Stimulated activated CD4-positive, alpha-beta T cell treated with anti-CD3 and anti-CD28 coated beads, Interleukin-12 subunit alpha, Interleukin-12 subunit beta, amount 100 ng/mL, for 4 hours (primary cell): ENCODE measurements at regions not wholly inside any gene's neighbourhood (a gene's known extent, or its start where the extent isn't known, plus 50 kb on each side); places are given as distances from the start of the nearest gene placed in this dataset.

Experiments used
- DNase-seq: peaks from one replicate; pipeline ENCODE4 v3.0.0-alpha.2; 2020

DNA sequence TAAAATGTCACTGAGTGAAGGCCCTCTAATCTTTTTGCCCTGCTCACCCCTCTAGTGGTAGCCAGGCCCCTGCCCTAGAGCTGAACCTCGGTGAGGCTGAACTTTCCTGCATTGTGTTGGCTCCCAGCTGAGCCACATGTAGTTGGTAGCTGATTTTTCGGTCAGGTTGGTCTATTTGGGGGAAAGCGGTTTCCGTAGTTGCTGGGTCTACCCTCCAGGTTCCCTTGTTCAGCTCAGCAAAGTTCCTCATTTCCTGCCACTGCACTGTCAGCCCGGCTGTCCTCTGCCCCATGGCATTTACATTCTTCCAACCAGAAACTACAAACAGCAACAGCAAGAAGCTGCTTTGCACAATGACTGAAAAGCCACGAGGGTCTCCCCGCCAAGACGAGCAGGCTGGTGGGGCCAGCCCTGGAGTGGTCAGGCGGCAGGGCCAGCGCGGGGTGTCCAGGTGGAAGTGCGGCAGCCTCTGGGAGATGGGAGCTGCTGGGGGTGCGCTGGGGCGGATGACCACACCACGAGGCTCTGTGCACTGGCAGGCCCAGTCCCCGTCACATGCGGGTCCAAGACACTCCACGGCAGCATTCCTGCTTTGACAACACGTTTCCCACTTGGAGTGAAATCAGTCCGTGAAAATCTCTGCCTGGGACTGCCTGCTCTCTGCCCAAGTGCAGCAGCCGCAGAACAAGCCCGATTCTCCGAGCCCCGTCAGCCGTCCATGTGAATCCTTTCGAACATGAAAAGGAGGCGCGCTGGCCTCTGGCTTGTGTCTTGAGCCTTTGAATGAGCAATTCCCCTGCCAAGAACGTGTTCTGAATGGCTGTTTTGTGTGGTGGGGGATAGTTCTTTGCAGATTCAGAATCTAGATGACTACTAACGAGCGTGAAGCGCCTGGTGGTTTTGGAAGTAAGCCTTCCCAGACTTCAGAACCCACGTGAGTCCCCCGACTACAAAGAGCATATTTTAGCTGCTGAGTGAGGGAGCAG is 159.4 kb downstream of the ASB1 start:
- no peak for DNase-seq

DNA sequence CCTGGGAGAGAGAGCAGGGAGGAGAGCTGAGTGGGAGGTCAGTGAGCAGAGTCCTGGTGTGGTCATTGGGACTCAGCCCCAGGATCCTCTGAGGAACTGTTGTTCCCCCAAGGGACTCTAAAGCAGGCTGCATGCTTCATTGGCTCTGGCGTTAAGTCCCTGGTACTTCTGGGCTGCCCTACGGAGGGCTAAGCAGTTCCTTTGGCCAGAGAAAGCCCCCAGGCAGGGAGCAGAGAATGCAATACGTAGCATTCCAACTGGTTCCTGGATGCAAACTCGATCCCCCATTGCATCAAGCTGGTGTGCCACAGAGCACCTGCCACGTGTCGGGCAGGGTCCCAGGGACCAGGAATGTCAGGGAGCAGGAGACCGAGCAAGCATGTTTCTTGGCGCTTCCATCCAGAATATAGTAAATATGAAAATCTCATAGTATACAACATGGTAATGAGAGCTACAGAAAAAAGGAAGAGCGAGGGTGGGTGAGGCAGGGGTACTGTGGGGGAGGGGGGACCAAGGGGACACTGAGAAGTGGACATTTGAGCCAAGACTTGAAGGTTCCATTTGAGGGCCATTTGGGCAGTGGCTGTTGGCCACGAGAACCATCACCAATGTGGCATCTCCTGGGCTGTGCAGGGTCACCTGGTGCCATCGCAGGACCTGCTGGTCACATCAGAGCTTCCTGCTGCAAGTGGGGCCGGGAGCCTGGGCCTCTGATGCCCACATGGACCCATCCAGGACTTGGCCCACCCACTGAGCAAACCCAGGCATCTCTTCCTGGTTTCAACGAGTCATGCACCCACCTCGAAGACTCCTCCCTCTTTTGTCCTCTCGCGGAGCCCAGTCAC is 160.4 kb downstream of the ASB1 start:
- DNase-seq, result no peak

DNA sequence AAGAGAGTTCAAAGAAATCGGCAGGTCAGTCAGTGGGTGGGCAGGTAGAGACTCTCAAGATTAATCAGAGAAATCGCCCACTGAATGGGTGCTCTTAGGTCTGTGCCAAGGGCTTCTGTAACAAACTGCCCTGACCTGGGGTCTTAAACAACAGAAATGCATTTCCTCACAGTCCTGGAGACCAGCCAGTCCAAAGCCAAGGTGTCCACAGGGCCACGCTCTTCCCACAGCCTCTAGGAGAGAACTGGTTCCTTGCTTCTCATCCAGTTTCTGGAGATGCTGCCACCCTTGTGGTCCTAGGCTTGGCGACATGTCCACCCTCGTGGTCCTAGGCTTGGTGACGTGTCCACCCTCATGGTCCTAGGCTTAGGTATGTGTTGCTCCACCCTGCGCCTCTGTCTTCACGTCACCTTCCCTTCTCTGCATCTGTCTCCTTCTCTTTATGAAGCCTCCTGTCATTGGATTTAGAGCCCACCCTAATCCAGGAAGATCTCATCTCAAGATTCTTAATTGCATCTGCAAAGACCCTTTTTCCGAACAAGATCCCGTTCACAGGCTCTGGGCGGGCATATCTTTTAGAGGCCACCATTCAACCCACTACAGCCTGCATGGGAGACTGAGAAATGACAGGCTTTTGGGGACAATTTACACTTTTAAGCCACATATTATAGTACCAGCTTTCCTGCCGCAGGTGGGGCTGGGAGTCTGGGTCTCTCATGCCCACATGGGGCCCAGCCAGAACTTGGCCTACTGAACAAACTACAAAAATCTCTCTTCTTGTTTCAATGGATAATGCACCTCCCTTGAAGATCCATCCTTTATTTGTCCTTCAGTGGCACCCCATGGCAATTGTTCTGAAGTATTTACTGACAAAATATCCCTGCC is 161.3 kb downstream of the ASB1 start:
- DNase-seq, result no peak

DNA sequence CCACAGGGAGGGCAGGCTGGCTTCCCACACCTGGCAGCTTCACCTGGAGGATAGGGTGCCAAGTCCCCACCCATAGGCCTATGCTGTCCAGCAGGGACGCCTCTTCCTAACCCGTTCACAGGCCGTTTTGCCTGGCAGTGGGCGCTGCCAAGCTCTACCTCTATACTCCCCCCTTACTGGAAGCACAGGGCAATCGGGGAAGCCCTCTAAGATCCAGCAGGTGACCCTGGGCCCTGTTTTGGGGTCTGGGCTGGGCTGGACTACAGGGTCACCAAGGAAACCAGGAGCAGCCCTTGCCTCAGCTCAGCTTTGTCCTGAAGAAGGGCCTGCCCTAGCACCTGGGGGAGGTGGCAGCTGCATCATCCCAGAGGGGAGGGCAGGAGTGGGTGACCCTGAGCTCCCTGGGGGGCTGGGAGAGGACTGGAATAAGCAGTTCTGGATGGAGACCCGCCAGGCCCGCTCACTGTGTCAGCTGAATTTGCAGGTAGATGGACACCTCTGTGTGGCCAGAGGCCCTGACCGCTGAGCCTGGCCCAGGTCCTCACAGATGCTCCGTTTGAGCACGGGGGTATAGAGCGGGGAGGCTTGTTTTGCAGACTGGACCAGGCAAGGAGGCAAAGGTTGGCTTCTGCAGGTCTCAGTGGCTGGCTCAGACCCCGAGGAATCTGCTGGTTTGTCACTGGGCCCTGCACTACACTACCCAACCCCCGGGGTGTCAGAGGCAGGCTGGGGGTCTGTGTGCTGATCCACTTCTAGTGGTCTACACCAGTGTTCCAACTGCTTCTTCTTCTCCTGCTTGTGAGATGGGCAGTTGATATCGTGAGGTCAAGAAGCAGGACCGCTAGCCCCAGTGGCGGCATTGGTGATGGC is 163.1 kb downstream of the ASB1 start:
- no peak for DNase-seq

DNA sequence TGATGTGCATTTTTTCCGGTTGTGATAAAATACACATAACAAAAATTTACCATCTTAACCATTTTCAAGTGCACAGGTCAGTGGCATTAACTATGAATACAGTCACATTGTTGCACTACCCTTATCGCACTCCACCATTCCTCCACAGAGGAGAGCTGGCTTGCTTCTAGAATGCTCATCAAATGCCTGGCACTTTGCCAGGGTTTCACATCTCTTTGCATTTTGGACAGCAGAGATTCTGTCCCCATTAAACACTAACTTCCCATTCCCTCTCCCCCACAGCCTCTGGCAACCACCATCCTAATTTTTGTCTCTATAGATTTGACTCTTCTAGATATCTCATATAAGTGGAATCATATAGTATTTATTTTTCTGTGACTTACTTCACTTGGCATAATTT is 165.0 kb downstream of the ASB1 start:
- no peak for DNase-seq

DNA sequence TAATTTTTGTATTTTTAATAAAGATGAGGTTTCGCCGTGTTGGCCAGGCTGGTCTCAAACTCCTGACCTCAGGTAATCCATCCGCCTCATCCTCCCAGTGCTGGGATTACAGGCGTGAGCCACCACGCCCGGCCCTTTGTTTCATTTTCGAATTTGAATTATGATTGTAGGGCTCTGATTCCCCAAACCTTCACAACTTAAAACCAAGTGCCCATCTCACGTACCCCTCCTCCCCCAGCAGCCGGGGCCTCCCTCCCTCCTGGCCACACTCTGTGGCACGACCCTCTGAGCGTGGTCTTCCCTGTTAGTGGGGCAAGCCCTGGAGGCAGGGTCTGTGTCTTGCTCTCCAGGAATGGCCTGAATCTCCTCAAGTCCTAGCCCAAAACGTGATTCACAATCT is 166.5 kb downstream of the ASB1 start:
- no peak for DNase-seq

DNA sequence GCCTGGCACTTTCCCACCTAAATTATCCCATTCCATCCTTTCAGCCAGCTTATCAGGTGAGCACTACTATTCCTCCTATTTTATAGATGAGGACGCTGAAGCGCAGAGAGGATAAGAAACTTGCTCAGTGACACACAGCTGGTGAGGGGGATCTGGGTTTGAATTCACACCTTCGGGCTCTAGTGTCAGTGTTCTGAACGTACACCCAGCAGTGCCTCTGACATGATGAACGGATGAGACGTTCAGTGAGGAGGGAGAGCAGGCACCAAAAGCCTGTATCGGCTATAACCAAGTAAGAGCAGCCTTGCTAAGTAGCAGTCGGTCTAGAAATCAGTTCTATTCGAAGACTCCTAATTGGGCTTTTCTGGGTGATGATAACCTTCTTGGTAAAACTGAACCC is 167.0 kb downstream of the ASB1 start:
- DNase-seq, result no peak

DNA sequence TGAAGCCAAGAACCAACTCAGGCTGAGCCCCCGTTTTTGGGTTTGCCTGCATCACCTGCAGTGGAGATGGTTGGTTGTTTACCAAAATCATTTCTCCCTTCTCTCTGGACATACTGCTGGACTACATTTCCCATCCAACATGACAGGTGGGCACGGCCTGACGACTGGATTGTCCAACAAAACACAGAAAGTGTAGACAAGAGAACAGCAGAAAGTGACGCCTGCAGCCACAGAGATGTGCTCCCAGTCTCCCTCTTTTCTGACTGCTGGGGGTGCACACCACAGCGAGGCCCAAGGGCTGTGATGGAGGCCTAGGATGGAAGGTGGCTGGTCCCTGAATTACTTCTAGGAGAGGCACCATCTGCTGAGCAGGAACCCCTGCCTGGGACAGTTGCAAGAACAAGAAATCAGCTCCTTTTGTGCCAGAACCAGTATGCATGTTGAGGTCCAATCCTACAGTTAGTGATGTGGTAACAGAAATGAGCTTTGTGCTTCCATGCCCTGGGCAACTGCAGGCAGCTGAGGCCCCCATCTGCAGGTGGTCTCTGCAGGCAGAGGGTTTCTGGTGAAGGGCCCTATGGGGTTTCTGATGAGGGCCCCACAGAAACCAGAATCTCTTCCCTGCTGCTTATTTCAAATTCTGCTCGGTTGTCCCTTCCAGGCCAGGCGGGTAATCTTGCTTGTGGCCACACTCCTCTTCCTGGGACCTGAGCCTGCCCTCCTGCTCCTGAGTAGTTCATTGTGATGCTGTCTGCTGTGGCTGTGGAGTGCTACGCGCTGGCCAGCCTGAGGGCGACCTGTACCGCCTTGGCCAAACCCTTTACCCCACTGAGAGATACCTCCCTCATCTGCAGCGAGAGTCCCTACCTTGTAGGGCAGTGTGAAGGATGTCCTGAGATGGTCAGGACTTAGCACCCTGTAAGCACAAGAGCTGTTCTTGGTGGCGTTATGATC is 168.3 kb downstream of the ASB1 start:
- DNase-seq, result no peak

DNA sequence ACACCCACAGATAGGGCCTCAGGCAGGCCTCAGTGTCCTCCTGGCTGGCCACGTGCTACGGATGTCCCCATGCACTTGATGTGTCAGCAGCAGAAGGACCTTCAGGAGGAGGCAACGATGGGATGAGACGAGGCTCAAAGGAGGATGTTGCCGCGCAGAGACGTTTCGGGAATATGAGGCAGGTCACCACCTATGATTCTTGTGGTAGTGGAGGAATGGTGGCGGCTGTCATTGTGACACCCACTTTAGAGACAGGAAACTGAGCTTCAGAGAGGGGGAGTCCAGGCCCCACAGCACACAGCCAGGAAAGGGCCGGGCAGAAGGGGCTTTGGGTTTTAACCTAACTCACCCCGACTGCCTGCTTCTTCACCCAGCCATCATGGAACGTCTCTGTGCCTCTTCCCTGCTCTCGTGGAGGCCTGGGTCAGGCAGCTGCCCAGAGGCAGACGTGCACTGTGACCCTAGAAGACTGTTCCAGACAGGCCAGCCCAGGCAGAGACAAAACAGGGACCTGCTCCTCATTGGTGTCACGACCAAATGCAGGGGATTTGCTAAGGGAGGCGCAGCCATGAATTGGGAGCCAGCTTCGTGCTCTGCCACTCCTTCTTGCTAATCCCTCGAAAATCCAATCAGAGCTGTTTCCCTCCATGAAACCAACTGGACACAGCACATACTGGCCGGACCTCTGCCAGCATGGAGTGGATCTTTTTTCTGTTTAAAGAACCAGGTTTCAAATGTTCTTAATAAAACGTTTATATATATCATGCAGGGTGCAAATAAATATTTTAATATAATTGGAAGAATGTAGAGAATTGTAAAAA is 169.2 kb downstream of the ASB1 start:
- no peak for DNase-seq

DNA sequence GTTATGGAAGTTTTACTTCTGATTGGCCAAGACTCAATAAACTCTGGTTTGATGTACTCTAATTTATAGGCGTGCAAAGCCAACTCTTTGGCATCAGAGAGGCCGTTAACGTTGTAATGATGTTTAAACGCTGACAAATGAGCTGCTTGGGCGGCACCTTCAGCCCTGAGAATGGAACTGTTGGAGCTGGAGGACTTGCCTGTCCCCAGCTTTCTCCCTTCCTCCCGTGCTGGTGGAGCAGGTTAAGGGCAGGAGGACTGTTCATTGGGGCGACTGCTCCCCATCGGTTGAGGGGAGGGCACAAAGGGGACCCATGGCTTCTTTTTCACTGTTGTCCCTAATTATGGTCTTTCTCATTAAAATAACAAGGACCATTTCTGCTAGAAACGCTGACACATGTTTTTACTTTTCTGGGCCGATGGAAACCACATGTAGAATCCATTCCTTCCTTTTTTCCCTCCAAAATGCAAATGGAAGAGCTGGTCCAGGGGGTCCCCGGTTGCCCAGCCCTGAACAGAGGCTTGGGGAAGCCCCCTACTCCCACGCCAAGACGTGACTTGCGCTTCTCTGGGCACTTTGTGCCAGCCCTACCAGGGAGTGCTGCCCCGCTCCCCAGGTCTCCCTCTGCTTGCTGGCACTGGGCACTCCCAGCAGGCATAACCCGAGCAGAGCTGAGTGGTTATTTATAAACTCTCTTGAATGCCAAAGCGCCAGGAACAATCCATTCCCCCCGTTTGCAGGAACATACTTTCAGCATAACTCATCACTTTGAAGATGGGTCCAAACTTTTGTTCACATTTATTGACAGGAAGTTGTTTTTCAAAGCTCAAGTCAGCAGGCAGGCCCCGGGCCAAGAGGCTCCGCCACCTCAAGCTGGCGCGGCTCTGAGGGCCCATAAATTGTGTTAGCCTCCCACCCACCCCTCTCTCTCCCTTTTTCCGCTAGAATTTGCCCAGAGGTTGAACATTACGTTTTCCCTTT is 170.1 kb downstream of the ASB1 start:
- DNase-seq, result no peak

DNA sequence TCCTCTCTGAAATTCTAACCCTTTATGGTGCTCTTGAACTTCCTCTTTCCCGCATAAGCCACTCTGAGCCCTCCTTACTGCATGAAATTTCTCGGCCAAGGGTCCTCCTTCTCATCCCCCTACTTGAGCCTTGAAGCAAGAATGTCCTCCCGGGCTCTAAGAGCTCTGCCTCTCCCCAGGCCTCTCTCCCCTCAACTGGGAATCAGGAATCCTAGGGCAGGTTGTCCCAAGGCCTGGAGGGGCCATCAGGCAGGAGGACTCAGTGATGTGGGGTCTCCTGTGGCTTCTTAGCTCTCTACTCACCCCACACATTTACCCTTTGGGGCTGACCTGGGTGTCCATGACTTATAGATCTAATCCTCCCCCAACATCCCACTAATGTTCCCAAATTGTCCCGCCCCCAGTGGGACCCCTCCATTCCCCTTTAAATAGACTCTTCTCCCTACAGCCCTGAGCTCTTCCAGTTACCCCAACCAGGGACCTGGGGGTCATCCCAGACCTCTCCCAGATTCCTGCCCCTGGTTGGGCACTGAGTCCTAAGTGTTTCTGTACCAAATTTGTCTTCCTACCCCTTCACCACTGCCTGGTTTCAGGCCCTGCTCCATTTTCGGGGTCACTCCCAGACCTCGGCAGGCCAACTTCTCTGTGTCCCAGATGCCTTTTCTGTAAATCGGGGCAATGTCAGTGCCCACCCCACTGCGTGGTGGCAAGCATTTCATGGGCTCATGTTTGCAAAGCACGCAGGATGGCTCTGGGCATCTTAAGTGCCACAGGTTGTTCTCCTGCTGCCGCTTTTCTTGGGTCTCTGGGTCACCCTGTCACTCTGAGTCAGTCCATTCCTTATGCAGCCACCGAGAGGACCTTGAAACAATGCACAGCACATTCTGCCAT is 171.2 kb downstream of the ASB1 start:
- no peak for DNase-seq

DNA sequence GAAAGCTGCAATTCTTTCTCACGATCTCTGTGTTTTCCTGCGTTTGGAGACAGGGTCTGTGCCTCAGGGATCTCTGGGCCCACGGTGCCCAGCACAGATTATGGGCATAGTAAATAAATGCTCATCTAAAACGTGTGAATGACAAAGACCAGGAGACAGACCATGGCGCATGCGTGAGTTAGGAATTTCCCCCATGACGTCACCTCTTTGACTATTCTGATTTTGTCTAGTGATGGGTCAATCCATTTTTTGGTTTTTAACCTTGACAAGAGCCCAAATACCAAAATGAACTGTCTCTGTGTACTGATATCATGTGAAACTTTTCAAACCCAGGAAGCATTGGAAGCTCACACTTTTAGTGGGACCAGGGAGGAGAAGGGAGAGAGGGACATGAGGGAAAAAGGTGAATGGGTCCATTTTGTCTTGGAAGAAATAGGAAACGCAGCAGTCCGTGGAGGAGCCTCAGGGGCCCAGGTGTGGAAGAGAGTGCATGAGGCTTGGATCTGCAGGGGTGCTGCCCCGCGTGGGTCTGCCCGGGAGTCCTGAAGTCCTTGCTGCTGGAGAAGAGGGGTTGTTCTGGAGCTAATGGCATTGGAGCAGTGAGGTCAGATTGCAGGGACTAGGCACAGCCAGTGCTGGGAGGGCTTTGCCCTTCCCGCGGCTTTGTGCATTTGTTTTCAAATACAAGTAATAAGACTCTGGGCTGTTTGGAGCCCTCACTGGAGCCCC is 172.2 kb downstream of the ASB1 start:
- no peak for DNase-seq

DNA sequence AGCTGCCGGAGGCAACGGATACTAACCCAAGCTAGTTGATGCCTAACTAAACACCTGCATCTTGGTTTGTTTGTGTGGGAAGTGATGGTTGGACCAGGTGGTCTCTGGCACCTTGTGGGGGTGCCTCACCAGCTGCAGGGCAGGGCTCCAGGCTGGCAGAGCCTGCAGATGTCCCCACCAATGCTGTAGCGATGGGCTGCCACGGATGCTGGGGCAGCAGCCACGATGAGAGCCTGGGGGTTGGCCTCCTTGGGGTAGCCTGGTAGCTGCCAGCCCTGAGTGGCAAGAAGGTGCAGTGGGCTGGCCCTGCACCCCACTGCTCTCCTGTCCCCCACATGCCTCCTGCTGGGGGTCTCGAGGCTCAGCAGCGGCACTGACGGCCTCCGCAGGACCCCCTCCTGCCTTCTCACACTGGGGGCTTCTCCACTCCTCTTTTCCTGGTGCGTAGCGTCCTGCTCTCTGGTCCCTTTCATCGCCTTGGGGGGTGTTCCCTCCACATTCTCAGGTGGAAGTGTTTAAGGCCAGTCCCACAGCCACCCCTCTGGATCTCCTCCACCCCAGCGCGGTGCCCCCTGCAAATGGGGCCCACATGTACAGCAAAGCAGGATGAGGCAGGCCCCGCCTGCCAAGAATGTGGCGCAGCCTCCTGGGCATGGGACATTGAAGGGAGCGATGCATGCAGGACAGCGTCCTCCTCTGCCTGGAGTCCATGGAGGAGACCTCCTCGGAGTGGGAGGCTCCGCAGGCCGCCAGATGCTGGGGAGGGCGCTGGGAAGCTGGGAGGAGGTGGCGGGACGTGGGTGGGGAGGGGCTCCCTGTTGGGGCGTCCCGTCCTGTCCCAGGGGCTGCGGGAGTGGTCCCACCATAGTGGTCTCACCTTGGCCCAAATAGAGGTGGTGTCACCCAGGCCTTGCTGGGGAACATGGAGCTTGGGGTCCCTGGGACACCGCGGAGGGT is 173.1 kb downstream of the ASB1 start:
- no peak for DNase-seq

DNA sequence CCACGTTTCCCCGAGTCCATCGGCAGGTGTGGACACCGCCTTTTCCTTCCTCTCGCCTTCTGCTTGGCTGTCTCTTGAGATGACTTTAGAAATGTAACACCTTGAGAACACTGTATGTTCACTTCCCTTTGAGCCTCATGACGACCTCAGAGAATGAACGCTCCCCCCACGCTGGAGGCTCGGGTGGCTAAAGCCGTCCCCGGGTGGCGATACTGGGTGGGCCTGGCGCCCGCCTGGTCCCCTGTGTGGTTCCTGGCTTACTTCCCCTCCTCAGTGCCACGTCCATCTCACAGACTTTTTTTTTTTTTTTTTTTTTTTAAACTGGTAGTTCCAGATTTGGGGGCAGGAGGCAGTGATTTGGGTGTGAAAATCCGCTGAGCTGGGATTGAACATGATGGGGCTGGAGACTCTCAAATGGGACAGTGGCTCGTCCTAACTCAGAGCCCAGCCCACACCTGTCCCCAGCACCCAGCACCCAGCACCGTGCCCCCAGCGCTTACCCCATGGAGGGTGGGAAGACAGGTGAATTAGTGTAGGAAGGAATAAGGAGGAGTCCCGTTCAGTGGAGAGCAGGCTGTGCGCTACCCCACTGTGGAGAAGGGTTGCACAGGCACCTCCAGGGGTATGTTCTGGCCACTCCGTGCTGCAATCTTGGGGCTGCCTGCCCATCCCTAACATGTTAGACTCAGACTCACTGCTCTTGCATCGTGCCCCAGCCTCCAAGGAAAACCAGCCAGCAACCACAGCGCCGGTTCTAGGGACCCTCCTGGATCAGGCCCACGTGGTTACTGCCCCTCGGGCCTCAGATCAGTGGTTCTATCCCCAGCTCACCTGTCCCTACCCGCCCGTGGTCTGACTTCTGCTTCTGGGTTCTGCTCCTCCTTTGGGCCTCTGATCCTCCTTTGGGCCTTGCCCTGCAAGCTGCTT is 174.0 kb downstream of the ASB1 start:
- DNase-seq, result no peak
